Activated T-cell treated with anti-CD3 and anti-CD28 coated beads, Interleukin-2, amount 50 U/mL, for 1 hour (primary cell): ENCODE measurements at regions not wholly inside any gene's neighbourhood (a gene's known extent, or its start where the extent isn't known, plus 50 kb on each side); places are given as distances from the start of the nearest gene placed in this dataset.
A peak's percentile ranks its signal among the peaks of the same experiment; 100 is the strongest.
"Not testable (repeated sequence)": the region's sequence is repeated elsewhere in the genome, so short reads cannot be mapped to it uniquely, and the experiment has no call there.

Experiments
- DNase-seq: peaks from one replicate; pipeline ENCODE4 v3.0.0-alpha.2; 2020

DNA sequence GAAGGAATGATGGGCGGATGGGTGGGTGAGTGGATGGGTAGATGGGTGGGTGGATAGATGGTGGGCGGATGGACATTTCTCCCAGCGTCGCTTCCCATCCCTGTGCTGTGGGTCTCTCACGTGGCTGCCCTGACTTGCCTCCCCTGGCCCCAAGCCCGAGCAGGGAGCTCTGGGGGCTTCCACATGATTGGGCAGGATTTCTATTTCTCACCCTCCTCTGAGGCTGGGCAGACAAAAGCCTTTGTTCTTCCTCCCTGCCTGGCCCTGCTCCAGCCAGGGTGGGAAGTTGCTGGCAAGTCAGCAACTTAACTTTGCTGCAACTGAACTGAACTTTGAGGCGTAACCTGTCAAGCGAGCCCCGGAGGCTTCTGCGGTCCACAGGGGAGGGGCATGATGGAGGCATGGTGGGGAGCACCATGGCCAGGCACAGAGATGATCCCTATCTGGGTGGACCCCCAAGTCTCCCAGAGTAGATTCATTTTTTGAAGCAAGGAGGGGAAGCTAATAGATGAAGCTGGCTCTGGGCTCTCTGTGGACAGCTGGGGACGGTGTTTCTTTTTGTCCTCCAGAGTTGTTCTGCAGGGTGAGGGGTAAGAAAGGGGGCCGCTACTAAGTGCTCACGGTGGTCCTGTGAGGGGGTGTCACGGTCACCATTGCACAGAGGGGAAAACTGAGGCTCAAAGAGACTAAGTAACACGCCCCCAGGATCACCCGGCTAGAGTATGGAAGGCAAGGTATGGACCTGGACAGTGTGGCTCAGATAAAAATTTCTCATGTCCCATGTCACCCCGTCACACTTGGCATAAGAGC lies 140.1 kb downstream of the CEBPB start:
- no peak for DNase-seq

DNA sequence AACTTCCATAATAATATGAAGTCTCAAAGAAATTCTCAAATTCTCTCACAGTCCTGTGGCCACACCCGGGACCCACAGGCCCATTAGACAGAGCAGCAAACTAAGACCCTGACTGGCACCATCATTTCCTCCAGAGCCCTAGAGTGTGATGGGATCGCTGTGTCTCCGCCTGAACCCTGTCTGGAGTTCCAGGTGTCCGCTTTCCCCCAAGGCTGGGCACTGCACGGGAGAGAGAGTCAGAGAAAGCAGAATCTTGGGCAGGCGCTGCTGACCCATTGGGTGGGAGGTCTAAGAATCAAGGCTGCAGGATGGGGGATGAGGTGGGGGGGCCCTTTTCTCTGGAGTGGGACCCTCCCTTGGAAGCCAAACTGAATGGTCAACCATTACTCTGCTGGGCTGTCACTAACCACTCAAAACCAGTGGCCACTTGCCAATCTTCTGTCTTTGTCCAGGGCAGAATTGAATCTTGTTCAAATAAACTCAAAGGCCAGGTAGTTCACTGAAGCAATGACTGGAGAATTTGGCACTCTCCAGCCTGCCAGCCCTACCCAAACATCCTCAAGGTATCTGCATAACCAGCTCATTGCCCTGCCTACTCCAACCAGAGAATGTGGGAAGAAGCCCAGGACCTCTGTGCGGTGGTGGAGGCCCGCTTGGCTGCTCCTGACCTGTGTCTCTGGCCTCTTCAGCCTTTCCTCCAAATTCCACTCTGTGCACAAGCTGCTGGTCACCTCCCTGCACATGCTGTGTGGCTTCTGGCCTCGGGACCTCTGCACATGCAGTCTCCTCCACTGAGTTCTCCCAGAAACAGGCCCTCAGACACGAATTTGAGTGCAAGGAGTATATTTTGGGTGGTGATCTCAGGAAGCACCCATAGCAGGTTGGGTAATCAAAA lies 141.1 kb downstream of the CEBPB start:
- no peak for DNase-seq

DNA sequence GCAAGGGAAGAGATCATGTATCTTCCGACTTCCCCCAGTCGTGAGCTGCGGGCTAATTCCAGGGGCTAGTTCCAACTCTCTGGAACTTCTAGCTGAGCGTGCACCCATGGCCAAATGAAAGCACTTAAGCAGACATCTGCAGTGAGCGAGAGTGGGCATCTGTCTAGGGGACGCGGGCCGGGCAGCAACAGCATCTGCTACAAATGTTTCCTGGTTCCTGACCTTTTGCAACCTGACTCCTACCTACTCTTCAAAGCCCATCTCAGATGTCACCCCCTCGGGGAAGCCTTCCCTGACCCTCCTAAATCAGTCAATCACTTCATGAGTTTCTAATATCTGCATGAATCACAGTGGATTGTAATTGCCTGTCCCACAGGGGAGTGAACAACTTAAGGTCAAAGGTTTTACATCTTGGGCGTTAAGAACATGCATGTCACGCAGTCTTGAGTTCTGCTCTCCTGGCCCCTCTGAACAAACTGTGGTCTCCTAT lies 141.9 kb downstream of the CEBPB start:
- DNase-seq, result no peak

GRCh38 chr20:50333131-50333670 lies 142.6 kb downstream of the CEBPB start:
- no peak for DNase-seq

- DNase-seq, result no peak
These were observed 143.2 kb downstream of the CEBPB start for GRCh38 chr20:50333812-50334211.

GRCh38 chr20:50334512-50334911 lies 143.9 kb downstream of the CEBPB start:
- not testable (repeated sequence) for DNase-seq

GRCh38 chr20:50335105-50335504 lies 144.5 kb downstream of the CEBPB start:
- DNase-seq, result no peak

- no peak for DNase-seq
These were observed 145.2 kb downstream of the CEBPB start for GRCh38 chr20:50335866-50336265.

DNA sequence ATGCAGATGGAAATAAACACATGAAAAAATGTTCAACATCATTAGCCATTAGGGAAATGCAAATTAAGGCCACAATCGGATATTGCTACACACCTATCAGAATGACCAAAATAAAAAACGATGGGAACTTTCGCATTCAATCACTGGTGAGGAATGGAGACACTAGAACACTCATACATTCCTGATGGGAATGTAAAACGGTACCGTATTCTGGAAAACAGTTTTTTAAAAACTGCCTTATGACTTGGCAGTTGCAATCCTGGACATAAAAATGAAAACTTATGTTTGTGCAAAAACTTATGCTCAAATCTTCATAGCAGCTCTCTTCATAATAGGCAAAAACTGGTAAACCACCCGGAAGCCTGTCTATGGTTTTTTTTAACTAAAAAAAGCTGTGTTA lies 146.0 kb downstream of the CEBPB start:
- DNase-seq, result no peak

GRCh38 chr20:50337521-50338466 lies 147.2 kb downstream of the CEBPB start:
- no peak for DNase-seq

GRCh38 chr20:50338479-50339391 lies 148.1 kb downstream of the CEBPB start:
- peak; percentile 23 for DNase-seq

DNA sequence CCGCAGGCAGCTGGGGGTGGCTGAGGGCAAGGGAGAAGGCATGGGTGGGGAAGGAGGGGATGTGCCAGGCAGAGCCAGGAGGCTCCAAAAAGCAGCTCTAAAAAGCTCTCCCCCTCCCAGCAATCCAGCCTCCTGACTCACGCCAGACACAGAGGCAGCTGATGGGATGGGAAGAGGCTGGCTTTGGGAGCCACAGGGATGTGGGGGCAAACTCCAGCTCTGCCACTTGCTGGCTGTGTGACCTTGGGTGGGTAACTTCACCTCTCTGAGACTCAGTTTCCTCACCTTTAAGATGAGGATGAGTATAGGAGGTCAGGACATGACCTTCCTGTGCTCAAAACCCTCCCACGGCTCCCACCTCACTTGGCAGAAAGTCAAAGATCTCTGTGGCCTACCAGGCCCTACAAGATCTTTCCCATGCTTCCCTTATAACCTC lies 148.9 kb downstream of the CEBPB start:
- DNase-seq, result no peak

DNA sequence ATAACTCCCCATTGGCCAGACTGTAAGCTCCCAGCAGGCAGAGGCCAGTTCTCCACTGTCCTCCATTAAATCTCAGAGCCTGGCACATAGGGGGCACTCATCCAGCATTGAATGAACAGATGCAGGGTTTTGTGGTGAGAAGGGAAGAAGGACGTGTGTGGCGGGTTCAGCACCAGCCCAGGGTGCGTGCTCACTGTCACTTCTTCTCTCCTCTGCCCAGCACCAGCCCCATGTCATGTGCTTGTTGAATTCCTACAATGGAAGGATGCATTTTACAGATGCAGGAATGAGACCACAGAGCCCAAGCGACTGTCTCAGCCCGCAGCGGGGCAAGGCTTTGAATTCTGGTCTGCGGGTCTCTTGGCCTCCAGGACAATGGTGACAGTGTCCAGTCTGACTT lies 149.9 kb downstream of the CEBPB start:
- DNase-seq, result no peak

DNA sequence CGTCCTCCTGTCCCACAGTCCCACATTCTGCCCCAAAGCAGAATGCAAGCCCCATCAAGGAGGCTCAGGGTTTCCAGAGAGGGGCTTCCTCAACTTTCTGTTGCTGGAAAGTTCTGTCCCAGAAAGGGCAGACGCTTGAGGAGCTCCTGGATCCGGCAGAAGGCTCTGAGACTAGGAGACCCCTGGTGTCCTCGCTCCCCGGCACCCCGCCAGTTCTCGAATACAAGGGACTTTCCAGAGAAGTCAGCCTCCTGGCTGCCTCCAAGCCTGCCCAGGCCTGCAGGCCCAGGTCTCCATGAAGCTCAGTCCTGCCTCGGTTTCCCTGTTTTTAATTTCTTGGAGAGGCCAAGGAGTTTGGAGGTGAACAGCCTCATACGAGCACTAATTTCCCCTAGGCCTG lies 150.4 kb downstream of the CEBPB start:
- DNase-seq, result no peak

- no peak for DNase-seq
These were observed 151.4 kb downstream of the CEBPB start for GRCh38 chr20:50341880-50342637.

- no peak for DNase-seq
These were observed 152.0 kb downstream of the CEBPB start for GRCh38 chr20:50342638-50343102.

DNA sequence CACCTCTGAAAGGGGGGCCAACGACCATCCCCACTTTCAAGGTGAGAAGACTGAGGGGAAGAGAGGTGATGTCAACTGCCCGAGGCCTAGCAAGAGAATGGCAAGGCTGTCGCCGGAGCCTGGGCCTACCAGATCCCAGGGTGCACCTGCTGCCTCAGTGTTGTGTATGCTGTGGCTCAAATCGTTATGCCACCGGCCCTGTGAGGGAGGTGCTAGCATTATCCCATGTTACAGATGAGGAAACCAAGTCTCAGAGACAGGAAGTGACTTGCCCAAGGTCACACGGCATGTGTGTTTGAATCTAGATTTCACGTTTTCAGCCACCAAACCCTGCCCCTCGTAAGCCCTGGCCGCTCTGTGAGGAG lies 152.5 kb downstream of the CEBPB start:
- no peak for DNase-seq

DNA sequence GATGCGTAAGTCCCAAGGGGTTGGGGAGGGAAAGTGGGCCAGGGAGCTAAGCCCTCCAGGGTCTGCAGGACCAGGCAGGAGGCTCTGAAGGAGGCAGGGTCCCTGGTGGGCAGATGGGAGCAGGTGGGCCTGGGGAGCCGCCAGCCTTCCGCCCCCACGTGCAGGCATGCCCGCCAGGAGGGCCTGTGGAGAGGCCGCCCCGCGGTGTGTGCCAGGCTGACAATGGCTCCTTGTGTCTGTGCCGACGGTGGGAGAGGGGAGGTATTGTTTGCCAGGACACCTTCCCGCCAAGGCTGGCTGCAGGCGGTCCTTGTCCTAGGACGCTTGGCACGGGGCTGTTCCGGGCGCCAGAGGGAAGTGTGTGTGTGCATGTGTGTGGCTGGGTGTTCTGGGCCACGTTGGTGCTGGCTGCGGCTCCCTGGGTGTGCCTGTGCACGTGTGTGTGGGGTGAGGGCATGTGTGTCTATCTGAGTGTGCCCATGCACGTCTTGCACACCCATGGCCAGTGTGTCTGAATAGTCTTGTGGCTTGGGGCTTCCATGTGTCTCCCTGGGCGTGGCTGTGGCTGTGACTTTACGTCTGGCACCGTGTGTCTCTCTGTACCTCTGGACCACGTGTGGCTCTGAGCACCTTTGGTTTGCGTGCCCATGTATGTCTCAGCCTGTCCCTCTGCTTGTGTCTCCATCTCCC lies 153.0 kb downstream of the CEBPB start:
- DNase-seq, result no peak

GRCh38 chr20:50344232-50345071 lies 153.8 kb downstream of the CEBPB start:
- no peak for DNase-seq
